ENCODE measurements at regions not wholly inside any gene's neighbourhood (a gene's known extent, or its start where the extent isn't known, plus 50 kb on each side); places are given as distances from the start of the nearest gene placed in this dataset.
A peak's percentile ranks its signal among the peaks of the same experiment; 100 is the strongest.

GRCh38 chr3:25344670-25345069, 83.4 kb upstream of the RARB start:
- POLR2A ChIA-PET: no interaction called here
- Histone ChIP-seq H3K27me3 (ENCODE audit: control insufficient read depth, insufficient read depth, low read length) (no peaks in the 10 kb centered on the region), H3K36me3 (ENCODE audit: control insufficient read depth, insufficient read depth, low read length) (no peaks in the 10 kb centered on the region), H3K4me3 (ENCODE audit: low read depth, low read length) (no peak overlapping the region)
- no peak for DNase-seq (ENCODE audit: low read depth)
- CTCF ChIA-PET: interaction anchor here (0.7 kb wide), 1 partner anchor 162 kb away, joined by 3 read pairs; no protein-coding TSS in a partner anchor
- TF ChIP-seq, protein P1, sequence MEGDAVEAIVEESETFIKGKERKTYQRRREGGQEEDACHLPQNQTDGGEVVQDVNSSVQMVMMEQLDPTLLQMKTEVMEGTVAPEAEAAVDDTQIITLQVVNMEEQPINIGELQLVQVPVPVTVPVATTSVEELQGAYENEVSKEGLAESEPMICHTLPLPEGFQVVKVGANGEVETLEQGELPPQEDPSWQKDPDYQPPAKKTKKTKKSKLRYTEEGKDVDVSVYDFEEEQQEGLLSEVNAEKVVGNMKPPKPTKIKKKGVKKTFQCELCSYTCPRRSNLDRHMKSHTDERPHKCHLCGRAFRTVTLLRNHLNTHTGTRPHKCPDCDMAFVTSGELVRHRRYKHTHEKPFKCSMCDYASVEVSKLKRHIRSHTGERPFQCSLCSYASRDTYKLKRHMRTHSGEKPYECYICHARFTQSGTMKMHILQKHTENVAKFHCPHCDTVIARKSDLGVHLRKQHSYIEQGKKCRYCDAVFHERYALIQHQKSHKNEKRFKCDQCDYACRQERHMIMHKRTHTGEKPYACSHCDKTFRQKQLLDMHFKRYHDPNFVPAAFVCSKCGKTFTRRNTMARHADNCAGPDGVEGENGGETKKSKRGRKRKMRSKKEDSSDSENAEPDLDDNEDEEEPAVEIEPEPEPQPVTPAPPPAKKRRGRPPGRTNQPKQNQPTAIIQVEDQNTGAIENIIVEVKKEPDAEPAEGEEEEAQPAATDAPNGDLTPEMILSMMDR (IDR thresholded peaks at IDR 0.05; ENCODE audit: insufficient read depth, low read depth, low read length): no peak

DNA sequence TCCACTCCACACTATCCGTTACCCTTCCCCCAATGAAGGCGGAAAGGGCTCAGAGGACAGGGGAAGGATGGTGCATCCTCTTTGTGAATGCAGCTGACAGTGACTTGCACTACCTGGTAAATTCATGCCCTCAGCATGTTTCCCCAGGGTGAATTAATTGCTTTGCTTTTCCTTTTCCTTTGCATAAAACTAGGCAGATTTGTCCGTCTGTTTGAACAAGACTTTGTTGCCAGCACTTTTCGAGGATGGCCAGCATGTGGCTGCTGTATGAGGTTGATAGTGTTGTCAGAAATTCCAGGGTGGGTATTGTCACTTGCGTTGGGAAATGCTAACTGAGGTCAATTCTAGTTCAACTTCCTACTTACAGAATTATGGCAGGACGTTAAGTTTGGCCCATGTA, 79.0 kb upstream of the RARB start:
- H3K27me3 ChIP-seq (ENCODE audit: control insufficient read depth, insufficient read depth, low read length): no peaks in the 10 kb centered on the region
- CTCF ChIA-PET: no interaction called here
- POLR2A ChIA-PET: no interaction called here
- TF ChIP-seq, protein P1 (IDR thresholded peaks at IDR 0.05; ENCODE audit: insufficient read depth, low read depth, low read length): no peak
- DNase-seq (ENCODE audit: low read depth): no peak
- H3K36me3 ChIP-seq (ENCODE audit: control insufficient read depth, insufficient read depth, low read length): no peaks in the 10 kb centered on the region
- H3K4me3 ChIP-seq (ENCODE audit: low read depth, low read length): no peak overlapping the region

DNA sequence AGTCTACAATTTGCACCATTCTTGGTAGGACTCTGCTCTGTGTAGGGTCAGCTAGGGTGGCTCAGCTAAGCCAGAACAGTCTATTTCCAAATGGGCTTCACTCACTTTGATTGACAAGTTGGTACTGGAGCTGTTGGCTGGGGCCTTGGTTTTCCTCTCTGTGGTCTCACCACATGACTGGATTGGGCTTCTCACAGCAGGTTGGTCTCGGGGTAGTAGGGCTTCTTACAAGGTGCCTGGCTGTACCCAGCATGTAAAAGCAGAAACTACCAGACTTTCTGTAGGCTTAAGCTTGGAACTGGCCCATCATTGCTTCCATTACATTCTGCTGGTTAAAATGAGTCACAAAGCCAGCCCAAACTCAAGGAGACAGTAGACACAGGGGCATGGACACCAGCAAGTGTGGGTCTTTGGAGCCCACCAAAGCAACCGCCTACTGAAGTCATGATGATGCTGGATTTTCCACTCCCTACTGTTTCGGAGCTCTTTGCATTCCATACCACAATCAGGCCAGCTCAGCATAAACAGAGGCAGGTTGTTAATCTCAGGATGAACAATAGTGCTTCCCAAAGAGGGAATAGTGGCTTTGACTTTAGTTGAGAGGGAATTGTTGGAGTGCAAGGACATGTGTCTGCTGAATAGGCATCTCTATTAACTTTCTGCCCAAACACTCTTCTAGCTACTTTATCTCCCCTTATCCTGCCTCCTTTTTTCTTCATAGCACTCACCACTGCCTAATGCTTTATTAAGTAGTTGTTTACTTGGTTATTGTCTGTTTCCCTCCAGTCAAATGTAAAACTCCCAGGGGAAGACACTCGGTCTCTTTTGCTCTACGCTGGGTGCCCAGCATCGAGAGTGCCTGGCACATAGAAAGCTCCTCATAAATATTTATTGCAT, 78.0 kb upstream of the RARB start:
- TF ChIP-seq, protein P1 (IDR thresholded peaks at IDR 0.05; ENCODE audit: insufficient read depth, low read depth, low read length): no peak
- POLR2A ChIA-PET: interaction anchor here (0.5 kb wide), 1 partner anchor 1389 kb away, joined by 6 read pairs; no protein-coding TSS in a partner anchor
- Histone ChIP-seq H3K36me3 (ENCODE audit: control insufficient read depth, insufficient read depth, low read length) (no peaks in the 10 kb centered on the region), H3K4me3 (ENCODE audit: low read depth, low read length) (no peak overlapping the region), H3K27me3 (ENCODE audit: control insufficient read depth, insufficient read depth, low read length) (no peaks in the 10 kb centered on the region)
- CTCF ChIA-PET: interaction anchor here (0.6 kb wide), 1 partner anchor 987 kb away, joined by 3 read pairs; no protein-coding TSS in a partner anchor
- no peak for DNase-seq (ENCODE audit: low read depth)

- TF ChIP-seq, protein P1 (IDR thresholded peaks at IDR 0.05; ENCODE audit: insufficient read depth, low read depth, low read length): no peak
- CTCF ChIA-PET: no interaction called here
- Histone ChIP-seq H3K27me3 (ENCODE audit: control insufficient read depth, insufficient read depth, low read length) (no peaks in the 10 kb centered on the region), H3K36me3 (ENCODE audit: control insufficient read depth, insufficient read depth, low read length) (no peaks in the 10 kb centered on the region), H3K4me3 (ENCODE audit: low read depth, low read length) (no peak overlapping the region)
- POLR2A ChIA-PET: interaction anchor here (0.5 kb wide), 1 partner anchor 1390 kb away, joined by 6 read pairs; no protein-coding TSS in a partner anchor
- no peak for DNase-seq (ENCODE audit: low read depth)
Observed at GRCh38 chr3:25350725-25351114, 77.3 kb upstream of the RARB start.

GRCh38 chr3:25354071-25354470, 74.0 kb upstream of the RARB start:
- DNase-seq (ENCODE audit: low read depth): peak; percentile 20
- H3K36me3 ChIP-seq (ENCODE audit: control insufficient read depth, insufficient read depth, low read length): no peaks in the 10 kb centered on the region
- TF ChIP-seq, protein P1 (IDR thresholded peaks at IDR 0.05; ENCODE audit: insufficient read depth, low read depth, low read length): no peak
- ChIA-PET POLR2A (no interaction called here), CTCF (no interaction called here)
- H3K27me3 ChIP-seq (ENCODE audit: control insufficient read depth, insufficient read depth, low read length): no peaks in the 10 kb centered on the region
- no peak overlapping the region for H3K4me3 ChIP-seq (ENCODE audit: low read depth, low read length)
